ENCODE measurements at regions not wholly inside any gene's neighbourhood (a gene's known extent, or its start where the extent isn't known, plus 50 kb on each side); places are given as distances from the start of the nearest gene placed in this dataset.

GRCh38 chr10:71152043-71152442 lies 60.3 kb upstream of the UNC5B start (continued):
- no peak for TF ChIP-seq ZNF302 (tag by site-specific recombination; IDR thresholded peaks at IDR 0.05; ENCODE audit: low read depth)
- TF ChIP-seq TCF7L2 (IDR thresholded peaks at IDR 0.05; ENCODE audit: borderline replicate concordance, low read depth, low read length): no peak
- TF ChIP-seq ZNF23 (tag by site-specific recombination; IDR thresholded peaks at IDR 0.05; ENCODE audit: borderline replicate concordance): no peak
- TF ChIP-seq ZNF654 (tag by site-specific recombination; IDR thresholded peaks at IDR 0.05; ENCODE audit: low read depth): no peak
- TF ChIP-seq ZBTB21 (tag by site-specific recombination; IDR thresholded peaks at IDR 0.05): no peak
- TF ChIP-seq ZNF549 (tag by site-specific recombination; IDR thresholded peaks at IDR 0.05): no peak
- no peak for TF ChIP-seq ATF2 (tag by site-specific recombination; IDR thresholded peaks at IDR 0.05; ENCODE audit: low read depth)
- no peak for TF ChIP-seq SCRT2 (tag by site-specific recombination; IDR thresholded peaks at IDR 0.05)

- ChIA-PET CTCF (no interaction called here), POLR2A (no interaction called here)
- Histone ChIP-seq H3K27ac (ENCODE audit: extremely low read depth, low read depth, low read length) (no peak overlapping the region), H3K4me1 (ENCODE audit: control insufficient read depth, insufficient read depth, low read length) (no peaks in the 10 kb centered on the region), H3K36me3 (ENCODE audit: control insufficient read depth in 2 of 2, insufficient read depth in 1 of 2, low read length in 2 of 2) (no peaks in the 10 kb centered on the region), H3K4me3 (ENCODE audit: low read depth, low read length) (no peak overlapping the region), H3K9me3 (ENCODE audit: control insufficient read depth, insufficient read depth, low read depth, low read length) (no peaks in the 10 kb centered on the region)
- TF ChIP-seq ZNF19 (tag by site-specific recombination; IDR thresholded peaks at IDR 0.05; ENCODE audit: low read depth) (no peak), ZNF157 (tag by site-specific recombination; IDR thresholded peaks at IDR 0.05) (no peak), ZSCAN23 (tag by site-specific recombination; IDR thresholded peaks at IDR 0.05) (no peak), ZNF701 (tag by site-specific recombination; IDR thresholded peaks at IDR 0.05) (no peak), ZNF174 (tag by site-specific recombination; IDR thresholded peaks at IDR 0.05) (no peak), ZNF514 (tag by site-specific recombination; IDR thresholded peaks at IDR 0.05) (no peak), ZNF398 (tag by site-specific recombination; IDR thresholded peaks at IDR 0.05) (no peak), REPIN1 (tag by site-specific recombination; IDR thresholded peaks at IDR 0.05; ENCODE audit: low read depth) (no peak), MEIS1 (CRISPR knock-in tag; IDR thresholded peaks at IDR 0.05; ENCODE audit: borderline replicate concordance) (no peak), ZNF148 (tag by site-specific recombination; IDR thresholded peaks at IDR 0.05; ENCODE audit: borderline replicate concordance) (no peak), ZNF214 (tag by site-specific recombination; IDR thresholded peaks at IDR 0.05; ENCODE audit: borderline replicate concordance) (no peak), ZNF155 (tag by site-specific recombination; IDR thresholded peaks at IDR 0.05) (no peak), EGR2 (tag by site-specific recombination; IDR thresholded peaks at IDR 0.05; ENCODE audit: low read depth) (no peak), ZNF223 (tag by site-specific recombination; IDR thresholded peaks at IDR 0.05) (no peak), ZNF555 (tag by site-specific recombination; conservative IDR thresholded peaks at IDR 0.05) (no peak)
These were observed 55.9 kb upstream of the UNC5B start for GRCh38 chr10:71156436-71156835.

Measured in HEK293 (cell line).